ENCODE measurements at regions not wholly inside any gene's neighbourhood (a gene's known extent, or its start where the extent isn't known, plus 50 kb on each side); places are given as distances from the start of the nearest gene placed in this dataset.

DNA sequence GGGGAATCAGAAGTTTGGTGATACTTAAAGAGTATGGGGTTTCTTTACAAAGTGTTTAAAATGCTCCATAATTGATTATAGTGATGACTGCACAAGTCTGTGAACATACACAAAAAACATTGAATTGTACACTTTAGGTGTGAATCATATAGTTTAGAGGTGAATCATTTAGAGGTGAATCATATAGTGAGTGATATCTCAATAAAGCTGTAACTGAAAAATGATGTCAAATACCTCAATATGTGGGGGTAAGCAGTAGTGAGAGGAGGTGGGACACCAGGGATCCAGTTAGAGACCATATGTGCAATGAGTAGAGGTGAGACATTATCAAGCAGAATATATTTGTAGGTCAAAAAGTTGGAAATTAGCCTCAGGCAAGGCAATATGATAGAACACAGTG lies 264.5 kb downstream of the PMP22 start:
- TF ChIP-seq, protein P1, sequence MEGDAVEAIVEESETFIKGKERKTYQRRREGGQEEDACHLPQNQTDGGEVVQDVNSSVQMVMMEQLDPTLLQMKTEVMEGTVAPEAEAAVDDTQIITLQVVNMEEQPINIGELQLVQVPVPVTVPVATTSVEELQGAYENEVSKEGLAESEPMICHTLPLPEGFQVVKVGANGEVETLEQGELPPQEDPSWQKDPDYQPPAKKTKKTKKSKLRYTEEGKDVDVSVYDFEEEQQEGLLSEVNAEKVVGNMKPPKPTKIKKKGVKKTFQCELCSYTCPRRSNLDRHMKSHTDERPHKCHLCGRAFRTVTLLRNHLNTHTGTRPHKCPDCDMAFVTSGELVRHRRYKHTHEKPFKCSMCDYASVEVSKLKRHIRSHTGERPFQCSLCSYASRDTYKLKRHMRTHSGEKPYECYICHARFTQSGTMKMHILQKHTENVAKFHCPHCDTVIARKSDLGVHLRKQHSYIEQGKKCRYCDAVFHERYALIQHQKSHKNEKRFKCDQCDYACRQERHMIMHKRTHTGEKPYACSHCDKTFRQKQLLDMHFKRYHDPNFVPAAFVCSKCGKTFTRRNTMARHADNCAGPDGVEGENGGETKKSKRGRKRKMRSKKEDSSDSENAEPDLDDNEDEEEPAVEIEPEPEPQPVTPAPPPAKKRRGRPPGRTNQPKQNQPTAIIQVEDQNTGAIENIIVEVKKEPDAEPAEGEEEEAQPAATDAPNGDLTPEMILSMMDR (IDR thresholded peaks at IDR 0.05; ENCODE audit: poor library complexity, severe bottlenecking) = no peak
- no peak for DNase-seq (ENCODE audit: low spot score)
- H3K9me3 ChIP-seq (ENCODE audit: severe bottlenecking) = no peaks in the 10 kb centered on the region

DNA sequence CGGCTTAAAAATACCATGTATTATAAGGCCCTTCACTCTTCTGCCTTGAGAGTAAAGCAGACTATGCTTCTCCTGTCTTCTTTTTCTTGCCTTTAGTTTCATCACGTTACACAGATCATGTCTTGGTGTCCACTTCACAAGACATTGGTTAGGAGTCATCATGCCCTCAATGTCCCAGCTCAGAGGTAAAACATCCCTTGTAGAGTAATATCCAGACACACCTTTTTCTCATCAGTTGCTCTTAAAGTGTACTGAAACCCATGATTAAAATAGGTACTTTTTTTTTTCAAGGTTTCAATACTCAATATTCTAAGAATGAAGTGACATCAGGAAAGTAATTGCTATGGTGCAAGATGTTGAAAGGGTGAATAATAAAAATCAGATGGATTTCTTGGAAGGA lies 267.8 kb downstream of the PMP22 start:
- Histone ChIP-seq H3K4me3 (ENCODE audit: severe bottlenecking) (no peak overlapping the region), H3K27me3 (ENCODE audit: insufficient read depth, poor library complexity, severe bottlenecking) (no peaks in the 10 kb centered on the region), H3K27ac (ENCODE audit: poor library complexity, severe bottlenecking) (no peak overlapping the region), H3K4me1 (ENCODE audit: insufficient read depth, poor library complexity, severe bottlenecking) (no peaks in the 10 kb centered on the region), H3K36me3 (ENCODE audit: low read depth) (no peaks in the 10 kb centered on the region), H3K9me3 (ENCODE audit: severe bottlenecking) (no peaks in the 10 kb centered on the region)
- no peak for DNase-seq (ENCODE audit: low spot score)
- TF ChIP-seq, protein P1 (IDR thresholded peaks at IDR 0.05; ENCODE audit: poor library complexity, severe bottlenecking) = no peak
- no peak for ATAC-seq (ENCODE audit: low read depth)

More for the DNA sequence above, 264.5 kb downstream of the PMP22 start:
- Histone ChIP-seq H3K4me3 (ENCODE audit: severe bottlenecking) (no peak overlapping the region), H3K27me3 (ENCODE audit: insufficient read depth, poor library complexity, severe bottlenecking) (no peaks in the 10 kb centered on the region), H3K4me1 (ENCODE audit: insufficient read depth, poor library complexity, severe bottlenecking) (no peaks in the 10 kb centered on the region), H3K27ac (ENCODE audit: poor library complexity, severe bottlenecking) (no peak overlapping the region), H3K36me3 (ENCODE audit: low read depth) (no peaks in the 10 kb centered on the region)
- peak; percentile 55; the same call in 1 of the 3 replicates for ATAC-seq (ENCODE audit: low read depth)

DNA sequence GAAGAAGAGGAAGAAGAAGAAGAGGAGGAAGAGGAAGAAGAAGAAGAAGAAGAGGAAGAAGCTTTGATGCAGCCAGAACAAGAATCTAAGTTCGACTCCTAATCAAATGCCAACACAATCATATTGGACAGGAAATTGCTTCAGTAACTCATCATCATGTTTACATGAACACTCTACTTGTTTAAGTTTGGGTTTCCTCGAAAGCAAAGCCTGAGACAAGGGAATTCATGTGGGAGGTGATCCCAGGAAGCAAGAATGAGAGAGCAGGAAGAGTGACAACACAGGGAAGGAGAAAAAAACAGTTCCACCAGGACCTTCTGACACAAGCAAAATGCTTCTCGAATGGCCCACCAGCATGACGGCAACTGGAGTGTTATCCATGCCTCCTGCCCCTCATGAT lies 279.0 kb downstream of the PMP22 start:
- TF ChIP-seq, protein P1 (IDR thresholded peaks at IDR 0.05; ENCODE audit: poor library complexity, severe bottlenecking) = no peak
- no peak for DNase-seq (ENCODE audit: low spot score)
- Histone ChIP-seq H3K4me3 (ENCODE audit: severe bottlenecking) (no peak overlapping the region), H3K9me3 (ENCODE audit: severe bottlenecking) (no peaks in the 10 kb centered on the region), H3K27me3 (ENCODE audit: insufficient read depth, poor library complexity, severe bottlenecking) (peaks cover 3% of the 10 kb centered on the region), H3K27ac (ENCODE audit: poor library complexity, severe bottlenecking) (no peak overlapping the region), H3K4me1 (ENCODE audit: insufficient read depth, poor library complexity, severe bottlenecking) (no peaks in the 10 kb centered on the region), H3K36me3 (ENCODE audit: low read depth) (no peaks in the 10 kb centered on the region)
- ATAC-seq (ENCODE audit: low read depth) = no peak

DNA sequence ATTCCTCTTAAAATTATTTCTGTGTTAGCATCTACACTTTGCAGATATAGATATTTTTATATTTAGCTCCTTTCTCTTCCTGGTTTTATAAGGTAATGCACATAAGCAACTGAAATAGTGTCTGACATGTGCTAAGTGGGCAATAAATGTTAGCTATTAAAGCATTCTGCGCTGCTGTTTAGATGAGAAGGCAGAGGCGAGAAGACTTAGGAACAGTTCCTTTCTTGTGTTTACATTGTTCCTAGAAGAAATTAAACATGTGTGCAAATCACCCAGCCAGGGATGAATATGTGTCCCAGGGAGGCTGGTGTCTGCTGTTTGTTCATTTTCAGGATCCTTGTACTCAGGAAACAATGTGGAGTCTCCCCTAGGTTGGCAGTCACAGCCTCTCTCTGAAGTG lies 292.3 kb downstream of the PMP22 start:
- ATAC-seq (ENCODE audit: low read depth) = no peak
- H3K27ac ChIP-seq (ENCODE audit: poor library complexity, severe bottlenecking) = no peak overlapping the region
- DNase-seq (ENCODE audit: low spot score) = no peak
- H3K27me3 ChIP-seq (ENCODE audit: insufficient read depth, poor library complexity, severe bottlenecking) = peaks cover 10% of the 10 kb centered on the region
- H3K9me3 ChIP-seq (ENCODE audit: severe bottlenecking) = no peaks in the 10 kb centered on the region
- no peak overlapping the region for H3K4me3 ChIP-seq (ENCODE audit: severe bottlenecking)
- H3K4me1 ChIP-seq (ENCODE audit: insufficient read depth, poor library complexity, severe bottlenecking) = no peaks in the 10 kb centered on the region
- H3K36me3 ChIP-seq (ENCODE audit: low read depth) = no peaks in the 10 kb centered on the region
- TF ChIP-seq, protein P1 (IDR thresholded peaks at IDR 0.05; ENCODE audit: poor library complexity, severe bottlenecking) = no peak

DNA sequence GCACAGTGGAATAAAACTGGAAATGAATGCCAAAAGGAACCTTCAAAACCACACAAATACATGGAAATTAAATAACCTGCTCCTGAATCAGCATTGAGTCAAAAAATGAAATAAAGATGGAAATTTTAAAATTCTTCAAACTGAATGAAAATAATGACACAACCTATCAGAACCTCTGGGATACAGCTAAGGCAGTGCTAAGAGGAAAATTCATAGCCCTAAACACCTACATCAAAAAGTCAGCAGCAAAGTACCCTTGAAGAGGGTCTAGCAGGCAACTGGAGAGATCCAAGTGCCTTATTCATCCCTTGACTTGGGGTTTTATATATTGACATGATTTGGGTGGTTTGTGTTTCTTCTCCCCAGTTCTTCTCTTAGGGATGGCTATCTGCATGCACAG lies 294.1 kb downstream of the PMP22 start:
- Histone ChIP-seq H3K36me3 (ENCODE audit: low read depth) (no peaks in the 10 kb centered on the region), H3K4me3 (ENCODE audit: severe bottlenecking) (no peak overlapping the region), H3K27ac (ENCODE audit: poor library complexity, severe bottlenecking) (no peak overlapping the region), H3K4me1 (ENCODE audit: insufficient read depth, poor library complexity, severe bottlenecking) (no peaks in the 10 kb centered on the region), H3K27me3 (ENCODE audit: insufficient read depth, poor library complexity, severe bottlenecking) (peaks cover 4% of the 10 kb centered on the region), H3K9me3 (ENCODE audit: severe bottlenecking) (no peaks in the 10 kb centered on the region)
- ATAC-seq (ENCODE audit: low read depth) = no peak
- no peak for DNase-seq (ENCODE audit: low spot score)
- TF ChIP-seq, protein P1 (IDR thresholded peaks at IDR 0.05; ENCODE audit: poor library complexity, severe bottlenecking) = no peak

Measured in RWPE2 (cell line).